ENCODE measurements at regions not wholly inside any gene's neighbourhood (a gene's known extent, or its start where the extent isn't known, plus 50 kb on each side); places are given as distances from the start of the nearest gene placed in this dataset.

DNA sequence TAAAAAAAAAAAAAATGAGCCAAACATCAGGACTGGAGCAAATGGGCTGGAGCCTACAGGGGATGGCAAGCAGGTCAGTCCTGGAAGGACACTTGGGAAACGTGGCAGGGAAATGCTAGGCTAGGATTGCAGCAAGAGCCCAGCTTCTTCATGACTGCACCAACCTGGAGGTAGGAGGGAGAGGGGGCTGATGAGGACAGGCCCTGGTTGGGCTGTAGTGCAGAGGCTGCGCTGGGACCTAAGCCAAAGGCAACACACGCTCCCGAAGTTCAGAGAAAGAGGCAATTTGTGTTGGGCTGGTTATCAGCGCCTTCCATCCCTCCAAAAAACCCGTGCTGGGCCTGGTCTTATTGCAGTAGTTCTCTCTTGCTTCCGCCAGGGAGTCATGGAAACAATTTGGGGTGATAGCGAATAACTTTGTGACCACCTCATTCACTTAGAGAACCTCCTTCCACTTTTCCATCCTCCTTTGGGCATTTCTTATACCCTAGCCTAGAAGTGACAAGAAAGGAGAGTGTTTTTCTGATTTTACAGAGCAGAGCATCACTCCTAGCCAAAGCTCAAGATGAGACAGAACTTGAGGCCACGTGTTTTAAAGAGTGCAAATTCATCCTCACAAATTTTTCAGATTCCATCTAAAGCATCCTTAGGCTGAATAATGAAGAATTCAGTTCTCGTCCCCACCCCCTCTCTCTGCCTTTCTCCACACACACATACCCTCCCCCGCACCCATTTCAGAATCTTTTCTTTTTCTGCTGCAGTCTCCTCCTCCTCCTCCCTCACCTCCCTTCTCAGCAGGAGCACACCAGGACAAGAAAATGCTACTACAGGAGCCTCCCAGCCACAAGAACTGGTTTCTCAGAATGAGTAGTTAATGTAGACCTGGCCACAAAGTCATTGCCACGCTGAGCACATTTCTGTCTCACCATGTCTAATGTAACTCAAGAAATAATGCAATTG is 61.3 kb upstream of the CALM2 start (continued):
- TF ChIP-seq KLF6 (CRISPR knock-in tag; IDR thresholded peaks at IDR 0.05; ENCODE audit: borderline replicate concordance) = no peak
- peak; percentile 66; the same call in 1 of the 2 replicates for TF ChIP-seq MYNN (IDR thresholded peaks at IDR 0.05)
- TF ChIP-seq MYNN (CRISPR knock-in tag; IDR thresholded peaks at IDR 0.05) = no peak
- no peak for TF ChIP-seq HIVEP1 (CRISPR knock-in tag; IDR thresholded peaks at IDR 0.05)
- TF ChIP-seq, protein P1, sequence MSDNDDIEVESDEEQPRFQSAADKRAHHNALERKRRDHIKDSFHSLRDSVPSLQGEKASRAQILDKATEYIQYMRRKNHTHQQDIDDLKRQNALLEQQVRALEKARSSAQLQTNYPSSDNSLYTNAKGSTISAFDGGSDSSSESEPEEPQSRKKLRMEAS (CRISPR knock-in tag; IDR thresholded peaks at IDR 0.05) = peak; percentile 59
- no peak for TF ChIP-seq KLF10 (CRISPR knock-in tag; IDR thresholded peaks at IDR 0.05)
- TF ChIP-seq ZSCAN32 (CRISPR knock-in tag; IDR thresholded peaks at IDR 0.05) = no peak
- TF ChIP-seq CBX8 (IDR thresholded peaks at IDR 0.05; ENCODE audit: borderline replicate concordance, extremely low read depth, low read depth, low read length, poor library complexity, severe bottlenecking) = no peak
- TF ChIP-seq, protein P2, sequence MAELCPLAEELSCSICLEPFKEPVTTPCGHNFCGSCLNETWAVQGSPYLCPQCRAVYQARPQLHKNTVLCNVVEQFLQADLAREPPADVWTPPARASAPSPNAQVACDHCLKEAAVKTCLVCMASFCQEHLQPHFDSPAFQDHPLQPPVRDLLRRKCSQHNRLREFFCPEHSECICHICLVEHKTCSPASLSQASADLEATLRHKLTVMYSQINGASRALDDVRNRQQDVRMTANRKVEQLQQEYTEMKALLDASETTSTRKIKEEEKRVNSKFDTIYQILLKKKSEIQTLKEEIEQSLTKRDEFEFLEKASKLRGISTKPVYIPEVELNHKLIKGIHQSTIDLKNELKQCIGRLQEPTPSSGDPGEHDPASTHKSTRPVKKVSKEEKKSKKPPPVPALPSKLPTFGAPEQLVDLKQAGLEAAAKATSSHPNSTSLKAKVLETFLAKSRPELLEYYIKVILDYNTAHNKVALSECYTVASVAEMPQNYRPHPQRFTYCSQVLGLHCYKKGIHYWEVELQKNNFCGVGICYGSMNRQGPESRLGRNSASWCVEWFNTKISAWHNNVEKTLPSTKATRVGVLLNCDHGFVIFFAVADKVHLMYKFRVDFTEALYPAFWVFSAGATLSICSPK (IDR thresholded peaks at IDR 0.05; ENCODE audit: borderline replicate concordance) = no peak
- TF ChIP-seq, protein P3, sequence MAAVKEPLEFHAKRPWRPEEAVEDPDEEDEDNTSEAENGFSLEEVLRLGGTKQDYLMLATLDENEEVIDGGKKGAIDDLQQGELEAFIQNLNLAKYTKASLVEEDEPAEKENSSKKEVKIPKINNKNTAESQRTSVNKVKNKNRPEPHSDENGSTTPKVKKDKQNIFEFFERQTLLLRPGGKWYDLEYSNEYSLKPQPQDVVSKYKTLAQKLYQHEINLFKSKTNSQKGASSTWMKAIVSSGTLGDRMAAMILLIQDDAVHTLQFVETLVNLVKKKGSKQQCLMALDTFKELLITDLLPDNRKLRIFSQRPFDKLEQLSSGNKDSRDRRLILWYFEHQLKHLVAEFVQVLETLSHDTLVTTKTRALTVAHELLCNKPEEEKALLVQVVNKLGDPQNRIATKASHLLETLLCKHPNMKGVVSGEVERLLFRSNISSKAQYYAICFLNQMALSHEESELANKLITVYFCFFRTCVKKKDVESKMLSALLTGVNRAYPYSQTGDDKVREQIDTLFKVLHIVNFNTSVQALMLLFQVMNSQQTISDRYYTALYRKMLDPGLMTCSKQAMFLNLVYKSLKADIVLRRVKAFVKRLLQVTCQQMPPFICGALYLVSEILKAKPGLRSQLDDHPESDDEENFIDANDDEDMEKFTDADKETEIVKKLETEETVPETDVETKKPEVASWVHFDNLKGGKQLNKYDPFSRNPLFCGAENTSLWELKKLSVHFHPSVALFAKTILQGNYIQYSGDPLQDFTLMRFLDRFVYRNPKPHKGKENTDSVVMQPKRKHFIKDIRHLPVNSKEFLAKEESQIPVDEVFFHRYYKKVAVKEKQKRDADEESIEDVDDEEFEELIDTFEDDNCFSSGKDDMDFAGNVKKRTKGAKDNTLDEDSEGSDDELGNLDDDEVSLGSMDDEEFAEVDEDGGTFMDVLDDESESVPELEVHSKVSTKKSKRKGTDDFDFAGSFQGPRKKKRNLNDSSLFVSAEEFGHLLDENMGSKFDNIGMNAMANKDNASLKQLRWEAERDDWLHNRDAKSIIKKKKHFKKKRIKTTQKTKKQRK (IDR thresholded peaks at IDR 0.05; ENCODE audit: borderline replicate concordance, low read depth, low read length) = no peak
- peak; percentile 31 for TF ChIP-seq NEUROD1 (IDR thresholded peaks at IDR 0.05; ENCODE audit: borderline replicate concordance, low read depth, low read length, partially characterized antibody)
- TF ChIP-seq HOXB6 (CRISPR knock-in tag; IDR thresholded peaks at IDR 0.05; ENCODE audit: borderline replicate concordance) = no peak
- TF ChIP-seq, protein P4, sequence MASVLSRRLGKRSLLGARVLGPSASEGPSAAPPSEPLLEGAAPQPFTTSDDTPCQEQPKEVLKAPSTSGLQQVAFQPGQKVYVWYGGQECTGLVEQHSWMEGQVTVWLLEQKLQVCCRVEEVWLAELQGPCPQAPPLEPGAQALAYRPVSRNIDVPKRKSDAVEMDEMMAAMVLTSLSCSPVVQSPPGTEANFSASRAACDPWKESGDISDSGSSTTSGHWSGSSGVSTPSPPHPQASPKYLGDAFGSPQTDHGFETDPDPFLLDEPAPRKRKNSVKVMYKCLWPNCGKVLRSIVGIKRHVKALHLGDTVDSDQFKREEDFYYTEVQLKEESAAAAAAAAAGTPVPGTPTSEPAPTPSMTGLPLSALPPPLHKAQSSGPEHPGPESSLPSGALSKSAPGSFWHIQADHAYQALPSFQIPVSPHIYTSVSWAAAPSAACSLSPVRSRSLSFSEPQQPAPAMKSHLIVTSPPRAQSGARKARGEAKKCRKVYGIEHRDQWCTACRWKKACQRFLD (CRISPR knock-in tag; IDR thresholded peaks at IDR 0.05) = no peak
- no peak for TF ChIP-seq ZNF431 (CRISPR knock-in tag; IDR thresholded peaks at IDR 0.05)
- TF ChIP-seq, protein P5, sequence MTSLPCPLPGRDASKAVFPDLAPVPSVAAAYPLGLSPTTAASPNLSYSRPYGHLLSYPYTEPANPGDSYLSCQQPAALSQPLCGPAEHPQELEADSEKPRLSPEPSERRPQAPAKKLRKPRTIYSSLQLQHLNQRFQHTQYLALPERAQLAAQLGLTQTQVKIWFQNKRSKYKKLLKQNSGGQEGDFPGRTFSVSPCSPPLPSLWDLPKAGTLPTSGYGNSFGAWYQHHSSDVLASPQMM (CRISPR knock-in tag; IDR thresholded peaks at IDR 0.05) = no peak
- TF ChIP-seq PML (IDR thresholded peaks at IDR 0.05; ENCODE audit: low read length) = no peak
- TF ChIP-seq CCNT2 (IDR thresholded peaks at IDR 0.05; ENCODE audit: borderline replicate concordance, extremely low read depth, insufficient read length, low read depth, low read length) = peak; percentile 82
- TF ChIP-seq CC2D1A (IDR thresholded peaks at IDR 0.05) = 0 out of 2 replicates have a peak, but pooled peaks have one; percentile 9
- TF ChIP-seq ZNF253 (CRISPR knock-in tag; conservative IDR thresholded peaks at IDR 0.05) = no peak
- TF ChIP-seq SMAD4 (CRISPR knock-in tag; conservative IDR thresholded peaks at IDR 0.05) = peak; percentile 67

All from K562 (cell line).